Keratinocyte (primary cell): ENCODE measurements at regions not wholly inside any gene's neighbourhood (a gene's known extent, or its start where the extent isn't known, plus 50 kb on each side); places are given as distances from the start of the nearest gene placed in this dataset.

Source experiments
- EZH2 ChIP-seq: IDR thresholded peaks from one replicate; pipeline ENCODE4 v1.6.1; 2012; ENCODE audit warnings: inconsistent platforms, mild to moderate bottlenecking, low read length, moderate library complexity
- TF ChIP-seq, protein P1 (sequence below), 3 experiments: IDR thresholded peaks in 1 of 3; conservative IDR thresholded peaks in 1 of 3; optimal IDR thresholded peaks in 1 of 3; 2 replicates in 2 of 3; 3 replicates in 1 of 3; pipeline versions ENCODE3 to v1.5.1; 2011; ENCODE audit warnings: low read length in 3 of 3, mild to moderate bottlenecking in 3 of 3, moderate library complexity in 2 of 3, control low read depth in 1 of 3, inconsistent platforms in 1 of 3; ENCODE audit not compliant: insufficient read depth in 2 of 3; ENCODE audit errors: extremely low read depth in 1 of 3

DNA sequence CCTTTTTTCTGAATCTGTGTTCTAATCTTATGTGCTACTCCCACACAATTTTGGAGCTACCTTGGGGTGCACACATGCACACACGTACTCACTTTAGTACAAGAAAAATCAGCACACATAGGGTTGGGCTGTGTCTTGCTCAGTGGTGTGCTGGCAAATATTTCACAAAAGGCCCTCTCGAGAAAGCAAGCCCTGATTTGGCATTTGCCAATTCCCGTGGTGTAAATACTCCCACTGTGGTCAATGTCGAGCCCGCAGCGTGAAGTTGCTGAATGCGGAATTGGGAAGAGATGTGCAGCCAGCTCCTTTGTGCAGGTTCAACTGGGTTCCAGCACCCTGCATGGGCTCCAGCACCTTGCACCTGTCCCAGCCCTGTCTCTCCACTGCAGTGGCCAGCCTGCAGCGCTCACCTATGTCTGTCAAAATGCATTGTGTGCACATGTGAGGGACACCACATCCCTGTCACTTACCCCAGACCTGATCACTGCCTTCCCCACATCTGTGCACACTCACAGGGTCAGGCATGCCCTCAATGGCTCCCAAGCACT is 78.4 kb upstream of the WNT4 start:
- TF ChIP-seq, protein P1, sequence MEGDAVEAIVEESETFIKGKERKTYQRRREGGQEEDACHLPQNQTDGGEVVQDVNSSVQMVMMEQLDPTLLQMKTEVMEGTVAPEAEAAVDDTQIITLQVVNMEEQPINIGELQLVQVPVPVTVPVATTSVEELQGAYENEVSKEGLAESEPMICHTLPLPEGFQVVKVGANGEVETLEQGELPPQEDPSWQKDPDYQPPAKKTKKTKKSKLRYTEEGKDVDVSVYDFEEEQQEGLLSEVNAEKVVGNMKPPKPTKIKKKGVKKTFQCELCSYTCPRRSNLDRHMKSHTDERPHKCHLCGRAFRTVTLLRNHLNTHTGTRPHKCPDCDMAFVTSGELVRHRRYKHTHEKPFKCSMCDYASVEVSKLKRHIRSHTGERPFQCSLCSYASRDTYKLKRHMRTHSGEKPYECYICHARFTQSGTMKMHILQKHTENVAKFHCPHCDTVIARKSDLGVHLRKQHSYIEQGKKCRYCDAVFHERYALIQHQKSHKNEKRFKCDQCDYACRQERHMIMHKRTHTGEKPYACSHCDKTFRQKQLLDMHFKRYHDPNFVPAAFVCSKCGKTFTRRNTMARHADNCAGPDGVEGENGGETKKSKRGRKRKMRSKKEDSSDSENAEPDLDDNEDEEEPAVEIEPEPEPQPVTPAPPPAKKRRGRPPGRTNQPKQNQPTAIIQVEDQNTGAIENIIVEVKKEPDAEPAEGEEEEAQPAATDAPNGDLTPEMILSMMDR (optimal IDR thresholded peaks at IDR 0.05 in 1 of 3, IDR thresholded peaks at IDR 0.05 in 1 of 3, conservative IDR thresholded peaks at IDR 0.05 in 1 of 3; ENCODE audit: extremely low read depth in 1 of 3, insufficient read depth in 2 of 3, low read length in 3 of 3): no peak
- TF ChIP-seq EZH2: no peak
